GM23338 (cell line): ENCODE measurements at regions not wholly inside any gene's neighbourhood (a gene's known extent, or its start where the extent isn't known, plus 50 kb on each side); places are given as distances from the start of the nearest gene placed in this dataset.

Experiments used
- CTCF ChIP-seq, 2 experiments: fragments of 200-600 bp in 1 of 2; sonication (generic) in 1 of 2; conservative IDR thresholded peaks; 2 replicates each; pipeline versions ENCODE4 v1.5.1 to v1.6.1; 2016 to 2017; ENCODE audit warnings: antibody characterized with exemption in 2 of 2, low read depth in 2 of 2, mild to moderate bottlenecking in 2 of 2, moderate library complexity in 1 of 2
- EZH2phosphoT487 ChIP-seq: fragments of 200-600 bp; sonication (generic); IDR thresholded peaks from one replicate; pipeline ENCODE4 v1.8.1; 2018; ENCODE audit warnings: antibody characterized with exemption; ENCODE audit not compliant: unreplicated experiment

DNA sequence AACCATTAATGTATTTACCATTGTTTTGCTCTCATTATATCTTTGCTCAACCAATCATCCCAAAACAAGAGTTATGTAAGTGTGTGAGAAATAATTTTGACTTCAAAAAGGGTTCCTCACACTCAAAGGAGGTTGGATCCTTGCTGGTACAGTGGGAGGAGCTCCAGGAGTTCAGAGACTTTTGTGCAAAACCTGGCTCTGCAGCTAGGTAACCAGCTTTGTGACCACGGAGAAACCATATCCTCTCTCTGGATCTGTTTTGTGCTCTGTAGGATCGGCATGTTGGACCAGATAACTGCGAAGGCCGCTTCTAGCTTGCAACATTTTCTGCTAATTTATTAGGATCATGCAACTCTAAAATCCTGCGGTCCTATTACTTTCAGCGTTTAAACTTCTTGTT lies 128.6 kb upstream of the LIPC start:
- TF ChIP-seq CTCF (conservative IDR thresholded peaks at IDR 0.05; ENCODE audit: low read depth in 2 of 2) (no peak), EZH2phosphoT487 (no peak)
